OCI-LY1 (cell line): ENCODE measurements at regions not wholly inside any gene's neighbourhood (a gene's known extent, or its start where the extent isn't known, plus 50 kb on each side); places are given as distances from the start of the nearest gene placed in this dataset.

ENCODE experiments used
- H2AFZ ChIP-seq: fragments of 200-600 bp; sonication (generic), shearing (Covaris generic); 2 replicates; pipeline ENCODE4 v1.6.0; 2014; ENCODE audit warnings: antibody characterized with exemption, mild to moderate bottlenecking, low read length
- H3F3A ChIP-seq: fragments of 200-600 bp; sonication (generic), shearing (Covaris generic); 2 replicates; pipeline ENCODE4 v1.6.0; 2014; ENCODE audit warnings: mild to moderate bottlenecking, antibody characterized with exemption, low read length, moderate library complexity; ENCODE audit not compliant: insufficient read depth
- H3K27ac ChIP-seq: fragments of 200-600 bp; sonication (generic); 2 replicates; pipeline ENCODE4 v1.5.1; 2014; ENCODE audit warnings: low read length, mixed run types, mild to moderate bottlenecking, low read depth; ENCODE audit not compliant: poor library complexity, severe bottlenecking
- H3K27me3 ChIP-seq: fragments of 200-600 bp; sonication (generic); 2 replicates; pipeline ENCODE4 v1.6.0; 2014; ENCODE audit warnings: antibody characterized with exemption, mild to moderate bottlenecking, low read length, moderate library complexity; ENCODE audit not compliant: insufficient read depth
- H3K36me3 ChIP-seq: fragments of 200-600 bp; sonication (generic); 2 replicates; pipeline ENCODE4 v1.6.1; 2014; ENCODE audit warnings: mild to moderate bottlenecking, antibody characterized with exemption, low read length, moderate library complexity, mixed read lengths; ENCODE audit not compliant: insufficient read depth
- H3K4me1 ChIP-seq: fragments of 200-600 bp; sonication (generic); 2 replicates; pipeline ENCODE4 v1.5.1; 2014; ENCODE audit warnings: mild to moderate bottlenecking, low read length, moderate library complexity; ENCODE audit not compliant: insufficient read depth, severe bottlenecking
- H3K4me2 ChIP-seq: fragments of 200-600 bp; sonication (generic), shearing (Covaris generic); 2 replicates; pipeline ENCODE4 v1.6.1; 2014; ENCODE audit warnings: low read length
- H3K4me3 ChIP-seq: fragments of 200-600 bp; sonication (generic); 2 replicates; pipeline ENCODE4 v1.5.1; 2014; ENCODE audit warnings: low read length, low read depth, mild to moderate bottlenecking, mixed read lengths; ENCODE audit not compliant: poor library complexity, severe bottlenecking
- H3K79me2 ChIP-seq: fragments of 200-600 bp; shearing (Covaris generic); 2 replicates; pipeline ENCODE4 v1.6.1; 2016; ENCODE audit warnings: mixed run types, low read length, mixed read lengths; ENCODE audit not compliant: insufficient read depth
- H3K9ac ChIP-seq: fragments of 200-600 bp; sonication (generic), shearing (Covaris generic); 2 replicates; pipeline ENCODE4 v1.6.1; 2014; ENCODE audit warnings: mild to moderate bottlenecking, low read length, mixed read lengths
- H3K9me2 ChIP-seq: fragments of 200-600 bp; sonication (generic), shearing (Covaris generic); 2 replicates; pipeline ENCODE4 v1.6.1; 2014; ENCODE audit warnings: low read depth, mild to moderate bottlenecking, low read length, mixed read lengths
- H3K9me3 ChIP-seq: fragments of 200-600 bp; shearing (Covaris generic); 2 replicates; pipeline ENCODE4 v1.6.1; 2014; ENCODE audit warnings: low read length, mixed read lengths
- H4K20me1 ChIP-seq: fragments of 200-600 bp; sonication (generic), shearing (Covaris generic); 2 replicates; pipeline ENCODE4 v1.6.0; 2016; ENCODE audit warnings: mild to moderate bottlenecking, low read length; ENCODE audit not compliant: insufficient read depth
- EZH2 ChIP-seq: fragments of 200-600 bp; sonication (generic), shearing (Covaris generic); IDR thresholded peaks from 2 replicates; pipeline ENCODE4 v1.8.0; 2017; ENCODE audit warnings: borderline replicate concordance, mixed run types, mild to moderate bottlenecking, antibody characterized with exemption, low read length, moderate library complexity, mixed read lengths
- TF ChIP-seq, protein P1 (sequence below): fragments of 200-600 bp; sonication (generic), shearing (Covaris generic); IDR thresholded peaks from 2 replicates; pipeline ENCODE4 v1.5.1; 2017; ENCODE audit warnings: mild to moderate bottlenecking, antibody characterized with exemption, low read length, moderate library complexity, mixed read lengths

DNA sequence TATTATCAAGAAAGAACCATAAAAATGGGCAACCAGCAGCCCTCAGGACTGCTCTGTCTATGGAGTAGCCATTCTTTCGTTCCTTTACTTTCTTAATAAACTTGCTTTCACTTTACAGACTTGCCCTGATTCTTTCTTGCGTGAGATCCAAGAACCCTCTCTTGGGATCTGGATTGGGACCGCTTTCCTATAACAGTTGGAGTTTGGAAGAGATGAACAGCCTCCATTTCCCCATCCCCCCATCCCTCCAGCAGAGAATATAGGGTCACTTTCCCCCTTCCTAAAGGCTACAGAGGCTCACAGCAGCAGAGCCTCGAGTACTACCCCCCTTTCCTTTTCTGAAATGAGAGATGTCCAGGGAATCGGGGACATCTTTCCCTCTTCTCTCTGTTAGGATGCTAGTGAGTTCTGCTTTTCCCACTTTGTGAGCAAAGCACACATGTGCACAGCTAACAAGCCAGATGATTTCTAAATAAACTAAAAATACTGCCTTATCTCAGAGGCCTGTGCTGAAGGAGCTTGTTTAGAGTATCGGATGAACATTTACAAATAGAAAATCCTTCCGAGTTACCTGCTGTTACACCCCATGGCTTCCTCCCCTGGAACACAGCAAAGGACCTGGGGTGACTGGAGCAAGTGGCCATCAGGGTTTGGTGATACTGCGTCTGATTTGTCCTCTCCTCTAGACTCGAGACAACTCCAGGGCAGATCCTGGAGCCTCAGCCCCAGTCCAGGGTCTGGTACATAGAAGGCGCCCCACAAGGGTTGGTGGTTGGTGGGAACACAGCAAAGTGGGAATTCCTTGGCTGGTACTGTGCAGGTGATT, 144.2 kb downstream of the SLC38A6 start:
- no peaks in the 10 kb centered on the region for H3F3A ChIP-seq
- no peak overlapping the region for H3K9ac ChIP-seq
- no peak overlapping the region for H3K4me3 ChIP-seq
- H3K36me3 ChIP-seq: no peaks in the 10 kb centered on the region; the same call in 1 of the 2 replicates
- H3K9me3 ChIP-seq: no peaks in the 10 kb centered on the region
- no peak overlapping the region for H3K4me2 ChIP-seq
- no peak for TF ChIP-seq EZH2
- TF ChIP-seq, protein P1, sequence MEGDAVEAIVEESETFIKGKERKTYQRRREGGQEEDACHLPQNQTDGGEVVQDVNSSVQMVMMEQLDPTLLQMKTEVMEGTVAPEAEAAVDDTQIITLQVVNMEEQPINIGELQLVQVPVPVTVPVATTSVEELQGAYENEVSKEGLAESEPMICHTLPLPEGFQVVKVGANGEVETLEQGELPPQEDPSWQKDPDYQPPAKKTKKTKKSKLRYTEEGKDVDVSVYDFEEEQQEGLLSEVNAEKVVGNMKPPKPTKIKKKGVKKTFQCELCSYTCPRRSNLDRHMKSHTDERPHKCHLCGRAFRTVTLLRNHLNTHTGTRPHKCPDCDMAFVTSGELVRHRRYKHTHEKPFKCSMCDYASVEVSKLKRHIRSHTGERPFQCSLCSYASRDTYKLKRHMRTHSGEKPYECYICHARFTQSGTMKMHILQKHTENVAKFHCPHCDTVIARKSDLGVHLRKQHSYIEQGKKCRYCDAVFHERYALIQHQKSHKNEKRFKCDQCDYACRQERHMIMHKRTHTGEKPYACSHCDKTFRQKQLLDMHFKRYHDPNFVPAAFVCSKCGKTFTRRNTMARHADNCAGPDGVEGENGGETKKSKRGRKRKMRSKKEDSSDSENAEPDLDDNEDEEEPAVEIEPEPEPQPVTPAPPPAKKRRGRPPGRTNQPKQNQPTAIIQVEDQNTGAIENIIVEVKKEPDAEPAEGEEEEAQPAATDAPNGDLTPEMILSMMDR: no peak
- no peaks in the 10 kb centered on the region for H3K9me2 ChIP-seq
- H3K27ac ChIP-seq: no peak overlapping the region
- peaks cover 9% of the 10 kb centered on the region for H3K4me1 ChIP-seq
- H2AFZ ChIP-seq: no peak overlapping the region
- no peaks in the 10 kb centered on the region for H3K27me3 ChIP-seq
- no peaks in the 10 kb centered on the region for H3K79me2 ChIP-seq
- no peaks in the 10 kb centered on the region for H4K20me1 ChIP-seq

DNA sequence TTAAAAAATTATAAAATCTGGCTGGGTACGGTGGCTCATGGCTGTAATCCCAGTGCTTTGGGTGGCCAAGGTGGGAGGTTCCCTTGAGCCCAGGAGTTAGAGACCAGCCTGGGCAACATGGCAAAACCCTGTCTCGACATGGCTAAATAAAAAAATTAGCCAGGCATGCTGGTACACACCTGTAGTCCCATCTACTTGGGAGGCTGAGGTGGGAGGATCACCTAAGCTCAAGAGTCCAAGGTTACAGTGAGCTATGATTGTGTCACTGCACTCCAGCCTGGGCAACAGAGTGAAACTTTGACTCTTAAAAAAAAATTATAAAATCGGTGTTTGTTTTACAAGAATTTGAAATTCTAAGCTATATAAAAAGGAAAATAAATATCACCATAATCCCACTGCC, 141.8 kb downstream of the SLC38A6 start:
- no peaks in the 10 kb centered on the region; the same call in 1 of the 2 replicates for H3K36me3 ChIP-seq
- no peak overlapping the region for H3K4me3 ChIP-seq
- H3K9me3 ChIP-seq: no peaks in the 10 kb centered on the region
- no peak overlapping the region for H3K27ac ChIP-seq
- H3F3A ChIP-seq: no peaks in the 10 kb centered on the region
- no peaks in the 10 kb centered on the region for H3K27me3 ChIP-seq
- no peak overlapping the region for H3K9ac ChIP-seq
- H2AFZ ChIP-seq: no peak overlapping the region
- no peaks in the 10 kb centered on the region for H3K79me2 ChIP-seq
- no peak overlapping the region for H3K4me2 ChIP-seq
- H3K4me1 ChIP-seq: no peaks in the 10 kb centered on the region
- no peaks in the 10 kb centered on the region for H4K20me1 ChIP-seq
- no peaks in the 10 kb centered on the region for H3K9me2 ChIP-seq
- TF ChIP-seq, protein P1: no peak
- TF ChIP-seq EZH2: no peak

DNA sequence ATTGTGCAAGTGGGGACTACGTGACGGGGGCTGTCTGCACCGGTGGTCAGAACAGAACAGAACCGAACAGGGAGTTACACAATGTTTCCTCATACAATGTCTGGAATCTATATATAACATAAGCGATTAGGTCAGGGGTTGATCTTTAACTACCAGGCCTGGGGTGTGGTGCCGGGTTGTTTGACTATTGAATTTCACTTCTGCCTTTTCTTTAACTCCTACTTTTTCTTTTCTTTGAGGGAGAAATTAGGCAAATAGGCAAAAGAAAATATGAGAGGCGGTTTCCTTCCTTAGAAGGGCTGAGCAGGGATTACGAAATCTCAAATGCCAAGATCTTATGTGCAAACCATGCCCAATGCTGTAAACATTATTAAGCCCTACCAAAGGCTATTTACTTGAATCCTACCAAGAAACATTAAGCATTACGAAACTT, 140.3 kb downstream of the SLC38A6 start:
- Histone ChIP-seq H3K79me2 (no peaks in the 10 kb centered on the region), H3K9me3 (no peaks in the 10 kb centered on the region), H4K20me1 (no peaks in the 10 kb centered on the region), H3K27ac (no peak overlapping the region), H2AFZ (no peak overlapping the region), H3K4me2 (no peak overlapping the region), H3F3A (no peaks in the 10 kb centered on the region), H3K9me2 (no peaks in the 10 kb centered on the region), H3K4me1 (no peaks in the 10 kb centered on the region), H3K9ac (no peak overlapping the region), H3K36me3 (no peaks in the 10 kb centered on the region; the same call in 1 of the 2 replicates), H3K27me3 (no peaks in the 10 kb centered on the region), H3K4me3 (no peak overlapping the region)
- TF ChIP-seq EZH2: no peak
- TF ChIP-seq, protein P1: no peak
